Vagina (tissue), 2 donors: ENCODE measurements at regions not wholly inside any gene's neighbourhood (a gene's known extent, or its start where the extent isn't known, plus 50 kb on each side); places are given as distances from the start of the nearest gene placed in this dataset.
"Not testable (repeated sequence)": the region's sequence is repeated elsewhere in the genome, so short reads cannot be mapped to it uniquely, and the experiment has no call there.

ENCODE experiments used
- DNase-seq, 2 donors: peaks; one replicate each; pipeline ENCODE4 v3.0.0-alpha.2; 2017; ENCODE audit errors: extremely low spot score in 2 of 2
- H3K27ac ChIP-seq: fragments of 200-600 bp; sonication (generic); one replicate; pipeline ENCODE4 v1.5.1; 2019
- H3K27me3 ChIP-seq: fragments of 200-600 bp; sonication (generic); one replicate; pipeline ENCODE4 v1.5.1; 2019
- H3K36me3 ChIP-seq, 2 donors: fragments of 200-600 bp; sonication (generic); one replicate each; pipeline ENCODE4 v1.5.1; 2017 to 2019
- H3K4me1 ChIP-seq: fragments of 200-600 bp; sonication (generic); one replicate; pipeline ENCODE4 v1.5.1; 2019
- H3K4me3 ChIP-seq, 2 donors: fragments of 200-600 bp; sonication (generic); 1 replicate in 1 of 2; 2 replicates in 1 of 2; pipeline ENCODE4 v1.5.1; 2016 to 2019
- H3K9me3 ChIP-seq: fragments of 200-600 bp; sonication (generic); one replicate; pipeline ENCODE4 v1.5.1; 2019
- CTCF ChIP-seq, 3 experiments: fragments of 450-650 bp in 2 of 3; fragments of 200-600 bp in 1 of 3; sonication (generic) in 1 of 3; IDR thresholded peaks; one replicate each; pipeline ENCODE4 v1.5.1; 2017 to 2019; ENCODE audit warnings: antibody characterized with exemption in 3 of 3, mild to moderate bottlenecking in 2 of 3, moderate library complexity in 2 of 3
- POLR2A ChIP-seq, 2 donors: fragments of 450-650 bp; IDR thresholded peaks; one replicate each; pipeline ENCODE4 v1.6.1; 2017; ENCODE audit warnings: antibody characterized with exemption in 2 of 2, mild to moderate bottlenecking in 2 of 2, moderate library complexity in 2 of 2
- POLR2AphosphoS5 ChIP-seq, 2 donors: sonication (generic); formaldehyde crosslinking; IDR thresholded peaks; one replicate each; pipeline ENCODE4 v1.9.0; 2017; ENCODE audit warnings: antibody characterized with exemption in 2 of 2, mild to moderate bottlenecking in 2 of 2, low read depth in 1 of 2; ENCODE audit not compliant: insufficient read depth in 1 of 2
- intact Hi-C: fragments of 100-400 bp; cut with DNase I; formaldehyde crosslinking; loops from one replicate; pipeline ENCODE4 v1.15.1; 2023

- no peak for TF ChIP-seq CTCF (IDR thresholded peaks at IDR 0.05)
- no peak for TF ChIP-seq POLR2AphosphoS5 (IDR thresholded peaks at IDR 0.05; ENCODE audit: insufficient read depth in 1 of 2, low read depth in 1 of 2)
- H3K36me3 ChIP-seq, result no peaks in the 10 kb centered on the region
- H3K27me3 ChIP-seq, result no peaks in the 10 kb centered on the region
- no peak for DNase-seq
- no peak overlapping the region for H3K4me3 ChIP-seq
- intact Hi-C loops, result no loop called here
- H3K27ac ChIP-seq, result no peak overlapping the region
- no peaks in the 10 kb centered on the region for H3K4me1 ChIP-seq
- no peaks in the 10 kb centered on the region for H3K9me3 ChIP-seq
Measured at GRCh38 chr6:79374308-79374707, 139.8 kb upstream of the HMGN3 start.

- intact Hi-C loops, result no loop called here
- Histone ChIP-seq H3K4me3 (no peak overlapping the region), H3K9me3 (no peaks in the 10 kb centered on the region), H3K4me1 (no peaks in the 10 kb centered on the region), H3K36me3 (no peaks in the 10 kb centered on the region), H3K27me3 (no peaks in the 10 kb centered on the region), H3K27ac (no peak overlapping the region)
- TF ChIP-seq POLR2AphosphoS5 (IDR thresholded peaks at IDR 0.05; ENCODE audit: insufficient read depth in 1 of 2, low read depth in 1 of 2), result no peak
- TF ChIP-seq CTCF (IDR thresholded peaks at IDR 0.05), result no peak
- no peak for TF ChIP-seq POLR2A (IDR thresholded peaks at IDR 0.05)
- no peak for DNase-seq
Measured at GRCh38 chr6:79373880-79374279, 139.4 kb upstream of the HMGN3 start.

- TF ChIP-seq POLR2A (IDR thresholded peaks at IDR 0.05) (no peak), POLR2AphosphoS5 (IDR thresholded peaks at IDR 0.05; ENCODE audit: insufficient read depth in 1 of 2, low read depth in 1 of 2) (no peak), CTCF (IDR thresholded peaks at IDR 0.05) (no peak)
- Histone ChIP-seq H3K27ac (no peak overlapping the region), H3K9me3 (no peaks in the 10 kb centered on the region), H3K27me3 (no peaks in the 10 kb centered on the region), H3K36me3 (no peaks in the 10 kb centered on the region), H3K4me1 (no peaks in the 10 kb centered on the region), H3K4me3 (no peak overlapping the region)
- intact Hi-C loops, result no loop called here
- no peak for DNase-seq
Measured at GRCh38 chr6:79373246-79373645, 138.8 kb upstream of the HMGN3 start.

- intact Hi-C loops, result no loop called here
- no peak for DNase-seq
- no peaks in the 10 kb centered on the region for H3K27me3 ChIP-seq
- H3K36me3 ChIP-seq, result no peaks in the 10 kb centered on the region
- no peak overlapping the region for H3K27ac ChIP-seq
- no peaks in the 10 kb centered on the region for H3K4me1 ChIP-seq
- no peak for TF ChIP-seq POLR2A (IDR thresholded peaks at IDR 0.05)
- TF ChIP-seq CTCF (IDR thresholded peaks at IDR 0.05), result no peak
- TF ChIP-seq POLR2AphosphoS5 (IDR thresholded peaks at IDR 0.05; ENCODE audit: insufficient read depth in 1 of 2, low read depth in 1 of 2), result no peak
- H3K9me3 ChIP-seq, result no peaks in the 10 kb centered on the region
- no peak overlapping the region for H3K4me3 ChIP-seq
Measured at GRCh38 chr6:79372757-79373156, 138.3 kb upstream of the HMGN3 start.

- Histone ChIP-seq H3K9me3 (peaks cover 3% of the 10 kb centered on the region), H3K4me1 (no peaks in the 10 kb centered on the region), H3K27me3 (no peaks in the 10 kb centered on the region), H3K36me3 (no peaks in the 10 kb centered on the region), H3K27ac (no peak overlapping the region), H3K4me3 (no peak overlapping the region)
- intact Hi-C loops, result loop anchor here (5.0 kb wide), 1 partner anchor 1582 kb away; no protein-coding TSS in a partner anchor
- no peak for TF ChIP-seq POLR2AphosphoS5 (IDR thresholded peaks at IDR 0.05; ENCODE audit: insufficient read depth in 1 of 2, low read depth in 1 of 2)
- TF ChIP-seq CTCF (IDR thresholded peaks at IDR 0.05), result no peak
- TF ChIP-seq POLR2A (IDR thresholded peaks at IDR 0.05), result no peak
- DNase-seq, result no peak
Measured at GRCh38 chr6:79369026-79369425, 134.5 kb upstream of the HMGN3 start.

GRCh38 chr6:79363441-79363840 is 129.0 kb upstream of the HMGN3 start:
- H3K4me3 ChIP-seq, H3K4me1 ChIP-seq, DNase-seq, intact Hi-C loops, H3K27me3 ChIP-seq, H3K9me3 ChIP-seq, H3K27ac ChIP-seq, H3K36me3 ChIP-seq: not testable (repeated sequence)

- H3K27me3 ChIP-seq, H3K4me3 ChIP-seq, DNase-seq, H3K36me3 ChIP-seq, intact Hi-C loops, H3K4me1 ChIP-seq, H3K9me3 ChIP-seq, H3K27ac ChIP-seq: not testable (repeated sequence)
Measured at GRCh38 chr6:79361074-79361473, 126.6 kb upstream of the HMGN3 start.
